GM03348 (cell line): ENCODE measurements at regions not wholly inside any gene's neighbourhood (a gene's known extent, or its start where the extent isn't known, plus 50 kb on each side); places are given as distances from the start of the nearest gene placed in this dataset.

Source experiments
- DNase-seq: peaks from one replicate; pipeline ENCODE4 v3.0.0; 2012; ENCODE audit warnings: low spot score

DNA sequence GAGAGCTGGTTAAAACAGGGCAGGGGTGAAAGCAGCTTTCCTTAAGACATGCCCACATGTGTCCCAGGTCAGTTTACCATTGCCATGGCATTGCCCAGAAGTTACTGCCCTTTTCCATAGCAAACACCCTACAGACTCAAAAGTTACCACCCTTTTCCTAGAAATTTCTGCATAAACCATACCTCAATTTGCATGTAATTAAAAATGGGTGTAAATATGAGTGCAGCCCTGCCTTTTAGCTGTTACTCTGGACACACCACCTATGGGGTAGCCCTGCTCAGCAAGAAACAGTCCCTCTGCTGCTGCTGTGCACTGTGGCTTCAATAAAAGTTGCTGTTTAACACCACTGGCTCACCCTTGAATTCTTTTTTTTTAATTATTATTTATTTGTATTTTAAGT is 168.5 kb upstream of the C16orf82 start:
- no peak for DNase-seq

DNA sequence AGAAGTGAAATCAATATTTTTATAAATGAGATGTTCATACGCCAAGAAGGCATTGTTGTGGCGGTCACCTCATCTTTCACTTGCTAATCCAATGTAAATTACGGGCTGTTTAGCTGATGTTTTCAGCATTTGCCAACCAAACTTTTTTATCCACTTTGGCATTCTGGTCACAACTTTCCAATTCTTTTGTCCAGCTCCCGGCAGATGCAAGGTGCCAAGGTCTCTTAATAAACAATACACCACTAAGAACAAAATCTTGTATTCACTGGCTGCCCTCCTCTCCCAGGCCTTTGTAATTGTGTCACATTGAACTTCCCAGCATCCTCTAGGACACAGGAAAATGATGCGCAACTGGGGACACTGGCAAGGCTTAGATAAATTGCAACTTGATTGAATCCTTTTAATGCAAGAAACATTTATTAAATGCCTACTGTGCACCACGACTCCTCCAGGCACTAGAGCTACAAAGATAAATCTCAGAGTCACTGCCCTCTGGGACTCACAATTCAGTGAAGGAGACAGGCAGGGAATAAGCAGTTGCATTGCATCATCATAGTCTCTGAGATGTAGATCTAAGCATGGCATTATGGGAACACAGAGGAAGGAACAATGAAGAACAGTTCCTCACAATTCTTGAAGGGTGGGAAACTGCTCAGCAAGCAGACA is 165.4 kb upstream of the C16orf82 start:
- DNase-seq: no peak

DNA sequence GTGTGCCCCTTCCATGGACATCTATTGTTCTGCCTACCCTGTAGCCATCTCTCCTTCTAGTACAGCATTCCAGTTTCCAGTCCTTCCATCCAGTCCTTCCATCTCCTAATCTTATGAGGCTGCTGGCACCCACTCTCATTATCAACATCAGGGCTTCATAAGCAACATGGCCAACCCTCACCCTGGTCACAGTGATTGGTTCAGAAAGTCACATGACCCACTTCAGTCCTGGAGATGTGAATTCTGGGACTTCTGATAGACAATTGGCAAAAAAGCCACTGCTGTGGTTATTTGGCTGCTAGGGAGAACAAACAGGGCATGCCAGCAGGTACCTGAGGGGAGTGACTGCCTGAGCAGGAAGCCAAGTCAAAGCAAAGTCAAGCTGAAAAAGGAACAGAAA is 164.7 kb upstream of the C16orf82 start:
- DNase-seq: no peak

DNA sequence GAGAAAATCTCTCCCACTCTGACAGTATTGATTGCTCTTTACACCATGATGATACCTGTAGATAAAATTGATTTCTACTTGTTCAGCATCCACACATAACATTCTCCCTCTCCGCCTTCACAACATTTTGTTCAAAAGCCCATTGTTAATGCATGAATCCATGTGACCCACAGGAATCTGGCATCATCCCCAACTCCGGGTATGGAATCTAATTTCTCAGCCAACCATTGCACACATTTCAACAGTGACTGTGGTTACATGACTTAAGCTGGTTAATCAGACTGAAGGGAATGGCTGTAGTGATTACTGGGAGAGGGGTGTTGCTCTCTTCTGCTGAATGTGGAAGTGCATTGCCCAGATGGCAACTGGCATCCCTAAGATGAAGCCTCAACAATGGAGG is 161.4 kb upstream of the C16orf82 start:
- no peak for DNase-seq

DNA sequence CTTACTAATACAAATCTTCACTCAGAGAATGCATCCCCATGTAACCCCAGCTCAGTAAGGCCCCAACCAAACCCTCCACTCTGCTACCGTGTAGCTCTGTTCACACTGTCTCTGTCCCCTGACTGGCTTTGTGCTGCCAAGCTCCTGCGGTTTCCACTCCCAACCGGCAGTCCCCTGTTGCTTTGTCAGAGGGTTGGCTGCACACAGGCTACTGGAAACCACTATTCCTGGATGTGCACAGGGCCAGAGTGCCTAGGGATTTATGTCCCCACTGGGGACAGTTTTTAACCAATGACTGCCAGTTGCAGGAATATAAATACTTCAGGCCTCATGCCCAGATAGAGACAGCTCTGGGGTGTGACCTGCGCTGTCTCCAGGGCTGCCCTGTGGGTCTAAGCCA is 157.1 kb upstream of the C16orf82 start:
- DNase-seq: no peak

DNA sequence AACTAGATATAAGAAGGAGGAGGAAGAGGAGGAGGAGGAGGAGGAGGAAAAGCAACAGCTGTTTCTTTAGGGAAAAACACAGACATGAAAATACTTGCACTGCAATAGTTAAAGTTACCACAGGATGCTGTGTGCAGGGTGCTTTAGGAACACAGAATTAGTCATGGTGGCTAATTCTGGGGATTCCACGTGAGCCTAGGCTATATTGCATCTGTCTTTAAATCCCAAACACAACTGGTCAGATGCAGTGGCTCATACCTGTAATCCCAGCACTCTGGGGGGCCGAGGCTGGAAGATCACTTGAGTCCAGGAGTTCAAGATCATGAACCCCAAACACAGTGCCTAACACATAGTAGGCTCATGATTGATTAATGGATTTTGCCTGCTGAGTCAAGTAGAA is 155.3 kb upstream of the C16orf82 start:
- DNase-seq: no peak

DNA sequence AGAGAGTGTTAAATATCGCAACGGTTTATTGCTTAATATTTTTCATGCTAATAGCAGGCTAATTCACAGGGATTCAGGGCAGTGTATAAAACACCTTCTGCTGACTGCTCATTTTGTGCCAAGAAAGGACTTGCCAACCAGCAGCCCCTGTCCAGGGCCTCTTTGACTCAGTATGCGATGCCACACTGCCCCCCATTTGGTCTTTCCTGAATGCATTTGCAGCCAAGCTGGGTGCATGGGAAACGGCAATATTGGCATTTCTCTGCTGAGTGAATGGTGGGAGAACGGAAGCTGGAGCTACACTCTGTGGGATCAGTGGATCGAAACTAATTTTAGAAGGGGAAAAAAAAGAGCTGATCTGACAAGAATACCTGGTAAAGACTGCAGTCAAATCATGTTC is 152.9 kb upstream of the C16orf82 start:
- DNase-seq: no peak

DNA sequence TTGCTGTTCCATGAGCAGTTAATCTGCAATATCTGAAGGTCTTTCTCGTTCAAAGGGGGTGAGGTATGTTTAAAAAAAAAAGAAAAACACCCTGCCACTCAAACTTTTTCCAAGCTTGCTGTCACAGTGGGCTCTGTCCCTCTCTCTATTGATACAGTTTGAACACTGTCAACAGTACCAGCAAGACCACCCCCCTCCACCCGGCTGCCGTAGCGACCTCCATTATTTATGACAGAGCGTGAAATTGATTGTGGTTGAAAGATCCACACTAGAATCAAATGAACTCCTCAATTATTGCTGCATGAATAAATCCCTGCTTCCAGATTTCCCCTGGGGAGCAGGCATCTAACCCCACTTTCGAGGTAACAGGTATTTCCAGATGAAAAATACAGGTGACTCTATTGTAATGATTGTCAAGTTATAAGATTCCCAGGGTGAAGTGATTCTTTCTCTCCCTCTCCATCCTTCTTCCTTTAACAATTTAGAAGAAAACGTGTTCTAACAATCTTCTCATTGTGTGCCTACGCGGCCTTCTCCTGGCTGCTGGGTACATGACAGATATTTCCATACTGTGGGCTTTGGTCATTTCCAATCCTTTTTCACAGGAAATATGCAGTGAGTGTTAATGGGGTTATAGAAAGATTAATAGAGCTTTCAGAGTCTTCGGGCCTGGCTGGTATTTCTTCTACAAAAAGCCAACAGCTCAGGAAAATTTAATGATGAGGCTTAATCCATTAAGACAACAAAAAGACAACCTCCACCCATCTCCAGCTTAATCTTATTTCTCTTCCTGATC is 135.7 kb upstream of the C16orf82 start:
- no peak for DNase-seq

DNA sequence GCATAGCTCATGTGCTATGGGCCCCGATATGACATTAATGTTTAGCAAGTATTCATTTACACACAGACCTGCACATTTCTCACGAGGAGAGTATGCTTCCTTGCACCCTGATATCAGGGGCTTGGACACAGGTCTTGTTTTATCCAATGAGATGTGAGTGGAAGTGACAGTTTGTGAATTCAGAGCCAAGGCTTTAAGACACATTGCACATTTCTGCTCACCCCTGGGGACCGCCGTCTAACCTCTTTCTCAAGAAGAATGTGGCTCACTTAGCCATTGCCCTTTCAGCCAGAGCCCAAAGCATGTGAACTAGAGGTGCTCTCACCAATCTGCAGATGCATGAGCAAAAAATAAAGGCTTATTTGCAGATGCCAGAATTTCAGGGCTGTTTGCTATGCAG is 116.1 kb upstream of the C16orf82 start:
- DNase-seq: no peak

DNA sequence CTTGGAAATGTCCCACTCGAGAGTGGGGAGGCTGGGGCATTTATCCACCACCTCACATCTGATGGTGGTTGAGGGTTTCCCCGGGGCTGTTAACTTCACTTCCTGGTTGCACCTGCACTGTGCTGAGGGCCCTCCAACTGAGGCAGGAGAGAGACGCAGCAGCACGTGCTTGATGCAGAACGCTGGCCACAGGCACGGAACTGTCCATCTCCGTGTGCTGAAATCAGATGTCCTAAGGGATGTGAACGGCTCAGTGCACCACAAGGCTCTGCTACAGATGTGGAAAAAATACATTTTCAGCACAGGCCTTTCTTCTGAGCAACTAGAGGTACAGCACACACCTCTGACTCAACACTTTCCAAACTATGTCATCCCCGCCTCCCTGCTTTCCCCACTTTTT is 114.8 kb upstream of the C16orf82 start:
- DNase-seq: no peak

DNA sequence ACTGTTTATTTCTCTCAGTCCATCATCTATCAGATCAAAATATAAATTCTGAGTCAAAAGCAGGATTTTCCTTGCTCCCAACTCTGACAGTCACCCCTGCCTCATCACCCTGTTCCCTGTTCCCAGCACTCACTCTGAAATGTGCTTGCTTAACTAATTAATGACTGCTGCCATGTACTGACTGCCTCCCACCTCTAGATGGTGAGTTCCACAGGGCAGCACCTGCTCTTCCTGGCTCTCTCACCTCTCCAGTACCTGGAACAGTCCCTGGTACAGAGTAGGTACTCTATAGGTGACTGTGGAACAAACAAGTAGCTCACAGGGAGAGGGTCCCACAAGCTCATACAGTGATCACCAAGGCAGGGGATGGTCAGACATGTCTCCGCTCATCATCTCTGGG is 114.3 kb upstream of the C16orf82 start:
- no peak for DNase-seq

DNA sequence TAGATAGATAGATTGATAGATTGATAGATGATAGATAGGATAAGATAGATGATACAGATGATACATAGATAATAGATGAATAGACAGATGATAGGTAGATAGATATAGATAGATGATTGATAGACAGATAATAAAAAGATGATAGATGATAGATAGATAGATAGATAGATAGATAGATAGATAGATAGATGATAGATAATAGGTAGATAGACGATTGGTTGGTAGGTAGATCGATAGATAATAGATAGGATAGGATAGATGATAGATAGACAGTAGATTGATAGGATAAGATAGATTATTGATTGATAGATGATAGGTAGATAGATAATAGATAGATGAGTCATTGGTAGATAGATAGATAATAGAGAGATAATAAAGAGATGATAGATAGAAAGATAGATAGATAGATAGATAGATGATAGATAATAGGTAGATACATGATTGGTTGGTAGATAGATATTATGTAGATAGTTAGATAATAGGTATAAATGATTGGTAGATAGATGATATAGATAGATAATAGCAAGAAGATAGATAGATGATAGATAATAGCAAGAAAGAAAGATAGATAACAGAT is 109.4 kb upstream of the C16orf82 start:
- no peak for DNase-seq

DNA sequence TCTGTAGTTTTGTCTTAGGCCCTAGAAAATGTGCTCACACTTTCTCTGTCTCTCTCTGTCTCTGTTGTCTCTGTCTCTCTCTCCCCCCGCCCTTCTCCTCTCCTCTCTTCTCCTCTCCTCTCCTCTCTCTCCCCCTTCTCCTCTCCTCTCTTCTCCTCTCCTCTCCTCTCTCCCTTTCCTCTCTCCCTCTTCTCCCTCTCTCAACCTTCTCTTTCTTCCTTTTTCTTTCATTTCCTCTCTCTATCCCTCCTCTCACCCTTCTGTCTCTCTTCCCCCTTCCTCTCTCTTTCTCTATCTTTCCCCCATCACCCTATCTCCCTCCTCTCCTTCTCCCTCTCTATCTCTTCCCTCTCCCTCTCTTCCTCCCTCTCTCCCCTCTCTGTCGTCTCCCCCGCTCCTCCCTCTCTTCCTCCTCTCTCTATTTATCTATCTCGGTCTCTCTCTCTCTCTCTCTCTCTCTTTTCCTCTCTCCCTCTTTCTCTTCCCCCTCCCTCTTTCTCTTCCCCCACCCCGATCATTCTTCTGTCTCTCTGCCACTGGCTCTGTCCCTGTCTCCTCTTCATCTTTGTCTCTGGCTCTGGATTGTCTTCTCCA is 107.2 kb upstream of the C16orf82 start:
- DNase-seq: no peak

DNA sequence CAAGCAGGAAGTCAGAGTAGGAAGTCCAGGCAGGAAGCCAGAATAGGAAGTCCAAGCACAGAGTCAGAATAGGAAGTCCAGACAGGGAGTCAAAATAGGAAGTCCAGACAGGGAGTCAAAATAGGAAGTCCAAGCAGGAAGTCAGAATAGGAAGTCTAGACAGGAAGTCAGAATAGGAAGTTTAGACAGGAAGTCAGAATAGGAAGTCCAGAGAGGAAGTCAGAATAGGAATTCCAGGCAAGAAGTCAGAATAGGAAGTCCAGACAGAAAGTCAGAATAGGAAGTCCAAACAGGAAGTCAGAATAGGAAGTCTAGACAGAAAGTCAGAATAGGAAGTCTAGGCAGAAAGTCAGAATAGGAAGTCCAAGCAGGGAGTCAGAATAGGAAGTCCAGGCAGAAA is 105.3 kb upstream of the C16orf82 start:
- DNase-seq: no peak

DNA sequence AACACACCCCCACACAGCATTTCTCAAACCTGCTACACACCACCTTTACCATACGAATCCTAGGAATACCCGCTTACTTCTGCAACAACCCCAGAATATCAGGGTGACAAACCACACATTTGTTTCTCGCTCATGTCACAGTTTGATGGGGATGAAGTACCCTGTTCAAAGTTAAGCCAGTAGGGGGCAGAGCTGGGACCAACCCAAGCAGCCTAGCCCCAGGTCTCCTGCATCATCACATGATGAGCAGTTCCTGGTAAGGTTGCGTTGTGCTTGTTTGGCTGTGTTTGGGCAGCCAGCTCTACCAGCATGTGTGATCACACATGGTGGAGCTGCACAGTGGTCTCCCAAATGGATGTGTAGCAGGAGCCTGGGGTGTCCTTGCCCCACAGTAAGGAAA is 103.6 kb upstream of the C16orf82 start:
- DNase-seq: peak; percentile 22

DNA sequence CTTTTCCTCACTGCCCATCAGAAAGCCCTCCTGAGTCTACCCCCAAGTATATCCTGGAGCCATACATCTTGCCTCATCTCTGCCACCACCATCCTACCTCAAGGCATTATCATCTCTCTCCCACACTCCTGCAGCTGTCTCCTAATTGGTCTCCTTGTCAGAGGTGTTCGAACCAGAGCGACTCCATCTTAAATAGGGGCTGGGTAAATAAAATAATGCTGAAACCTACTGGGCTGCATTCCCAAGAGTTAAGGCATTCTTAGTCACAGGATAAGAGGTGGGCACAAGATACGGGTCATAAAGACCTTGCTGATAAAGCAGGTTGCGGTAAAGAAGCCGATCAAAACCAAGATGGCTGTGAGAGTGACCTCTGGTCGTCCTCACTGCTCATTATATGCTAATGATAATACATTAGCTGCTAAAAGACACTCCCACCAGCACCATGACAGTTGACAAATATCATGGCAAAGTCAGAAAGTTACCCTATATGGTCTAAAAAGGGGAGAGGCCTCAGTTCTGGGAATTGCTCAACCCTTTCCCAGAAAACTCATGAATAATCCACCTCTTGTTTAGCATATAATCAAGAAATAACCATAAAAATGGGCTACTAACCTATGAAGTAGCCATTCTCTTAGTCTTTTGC is 97.0 kb upstream of the C16orf82 start:
- no peak for DNase-seq

DNA sequence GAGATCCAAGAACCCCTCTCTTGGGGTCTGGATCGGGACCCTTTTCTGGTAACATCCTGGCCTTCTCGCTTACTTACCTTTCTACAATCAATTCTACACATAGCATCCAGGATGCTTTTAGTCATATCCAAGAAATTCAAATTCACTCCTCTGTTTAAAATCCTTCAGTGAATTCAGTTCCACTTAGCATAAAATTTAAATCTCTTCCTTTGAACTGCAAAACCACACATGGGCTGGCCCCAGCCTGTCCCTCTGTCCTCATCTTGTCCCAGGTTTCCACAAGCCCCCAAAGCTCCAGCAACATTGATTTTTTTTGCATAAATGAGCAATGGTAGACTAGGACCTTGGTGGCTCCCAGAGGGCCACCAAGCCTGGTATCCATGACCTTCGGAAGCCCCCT is 96.4 kb upstream of the C16orf82 start:
- no peak for DNase-seq

DNA sequence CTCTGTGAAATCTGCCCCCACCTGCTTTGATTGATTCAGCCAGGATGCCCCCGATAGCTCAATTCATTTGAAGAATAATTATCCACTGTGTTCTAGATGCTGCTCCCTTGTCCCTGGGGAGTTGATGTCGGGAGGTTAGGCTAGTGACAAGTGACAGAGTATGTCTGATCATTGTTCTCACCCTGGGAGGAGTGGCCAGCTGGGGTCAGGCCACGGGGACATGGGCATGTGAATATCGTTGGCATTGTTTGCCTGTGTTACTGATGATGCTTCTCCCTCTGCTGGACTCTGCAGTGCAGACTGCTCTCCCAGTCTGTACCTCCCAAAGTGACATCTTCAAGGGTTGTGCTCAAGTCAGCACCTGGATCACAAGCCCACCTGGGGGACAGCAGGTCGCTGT is 89.9 kb upstream of the C16orf82 start:
- DNase-seq: no peak

DNA sequence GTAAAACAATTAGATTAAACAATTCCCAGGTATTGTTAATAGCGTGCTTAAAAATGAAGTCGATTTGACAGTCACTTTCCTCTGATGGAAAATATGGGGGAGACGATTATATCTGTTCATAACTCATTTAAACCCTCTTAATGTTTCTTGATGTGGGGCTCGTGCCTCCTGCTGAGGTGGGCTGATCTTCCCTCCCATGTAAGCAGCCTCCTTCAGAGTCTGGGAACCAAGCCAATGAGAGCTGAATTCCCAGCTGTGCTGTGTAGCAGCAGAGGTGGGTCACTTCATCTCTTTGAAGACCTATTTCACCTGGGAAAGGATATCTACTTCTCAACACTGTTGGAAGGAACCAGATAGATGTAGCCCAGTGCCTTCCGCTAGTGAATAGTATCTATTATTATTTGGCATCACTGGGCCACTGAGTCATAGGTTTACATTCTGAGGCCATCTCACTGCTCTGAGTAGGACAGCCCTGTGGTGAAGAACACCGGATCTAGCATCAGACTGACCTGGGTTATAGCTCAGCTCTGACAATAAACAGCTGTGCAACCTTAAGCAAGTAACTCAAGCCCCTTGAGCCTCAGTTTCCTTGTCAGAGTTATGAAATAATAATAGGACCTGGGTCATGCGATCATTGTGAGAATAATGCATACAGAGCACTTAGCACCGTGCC is 85.3 kb upstream of the C16orf82 start:
- peak; percentile 57 for DNase-seq

DNA sequence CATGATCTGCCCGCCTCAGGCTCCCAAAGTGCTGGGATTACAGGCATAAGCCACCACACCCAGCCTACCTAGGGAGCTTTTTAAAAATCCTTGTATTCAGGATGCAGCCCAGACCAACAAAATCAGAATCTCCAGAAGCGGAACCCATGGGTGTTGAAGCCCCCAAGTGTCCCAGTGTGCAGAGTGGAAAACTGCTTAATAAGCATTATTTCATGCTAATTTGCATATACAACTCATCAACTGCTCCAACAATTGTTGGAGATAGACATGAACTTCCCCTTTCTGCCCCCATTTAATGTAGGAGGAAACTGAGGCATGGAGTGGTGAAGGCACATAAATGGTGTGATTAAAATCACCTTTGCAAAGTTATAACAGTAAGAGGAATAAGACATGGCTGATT is 84.3 kb upstream of the C16orf82 start:
- DNase-seq: no peak

DNA sequence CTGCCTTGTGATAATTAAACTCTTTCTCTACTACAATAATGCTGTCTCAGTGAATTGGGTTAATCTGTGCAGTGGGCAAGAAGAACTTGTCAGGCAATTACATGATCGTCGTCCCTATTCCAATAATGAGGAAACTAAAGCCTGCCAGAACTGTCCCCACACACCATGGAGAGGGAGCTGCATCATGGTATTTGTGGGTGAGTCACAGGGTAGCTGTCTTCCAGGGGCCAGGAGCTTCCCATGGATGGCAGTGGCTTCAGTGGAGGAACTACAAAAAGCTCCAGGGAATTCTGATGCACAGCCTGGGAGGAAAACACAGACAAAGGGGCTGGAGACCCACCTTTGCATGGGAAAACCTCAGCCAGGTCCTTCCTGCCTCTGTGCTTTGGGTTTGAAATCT is 83.3 kb upstream of the C16orf82 start:
- DNase-seq: peak; percentile 61
